ENCODE measurements at regions not wholly inside any gene's neighbourhood (a gene's known extent, or its start where the extent isn't known, plus 50 kb on each side); places are given as distances from the start of the nearest gene placed in this dataset.

GRCh38 chr6:23034926-23035325 is 465.6 kb downstream of the HDGFL1 start:
- no peaks in the 10 kb centered on the region for H3K4me1 ChIP-seq
- intact Hi-C loops (cut with DNase I; ENCODE audit: low total_unique reads) = no loop called here

GRCh38 chr6:23036406-23036983 is 467.1 kb downstream of the HDGFL1 start:
- H3K4me3 ChIP-seq = no peak overlapping the region
- intact Hi-C loops (cut with DNase I; ENCODE audit: low total_unique reads) = no loop called here
- H3K27ac ChIP-seq = no peak overlapping the region
- H3K36me3 ChIP-seq = no peaks in the 10 kb centered on the region
- WGBS, 5 donors = 61 to 75% (median 71%) methylated on average over 4 of the region's 4 CpGs
- H3K4me1 ChIP-seq = no peaks in the 10 kb centered on the region
- H3K9me3 ChIP-seq = no peaks in the 10 kb centered on the region
- DNase-seq = peak in 1 of 2 donors; percentile 9
- TF ChIP-seq EP300 (IDR thresholded peaks at IDR 0.05) = no peak
- no peak for TF ChIP-seq POLR2A (IDR thresholded peaks at IDR 0.05)
- no peak for TF ChIP-seq CTCF (IDR thresholded peaks at IDR 0.05)
- no peak for TF ChIP-seq POLR2AphosphoS5 (IDR thresholded peaks at IDR 0.05)
- H3K27me3 ChIP-seq = no peaks in the 10 kb centered on the region

More at GRCh38 chr6:23034926-23035325, 465.6 kb downstream of the HDGFL1 start:
- Histone ChIP-seq H3K4me3 (no peak overlapping the region), H3K27me3 (no peaks in the 10 kb centered on the region), H3K9me3 (no peaks in the 10 kb centered on the region), H3K27ac (no peak overlapping the region), H3K36me3 (no peaks in the 10 kb centered on the region)
- no peak for TF ChIP-seq EP300 (IDR thresholded peaks at IDR 0.05)
- no peak for TF ChIP-seq POLR2AphosphoS5 (IDR thresholded peaks at IDR 0.05)
- TF ChIP-seq POLR2A (IDR thresholded peaks at IDR 0.05) = no peak
- no peak for TF ChIP-seq CTCF (IDR thresholded peaks at IDR 0.05)
- no peak for DNase-seq
- WGBS, 5 donors = 81 to 93% (median 87%) methylated on average over 2 of the region's 2 CpGs

- Histone ChIP-seq H3K27ac (no peak overlapping the region), H3K27me3 (no peaks in the 10 kb centered on the region), H3K36me3 (no peaks in the 10 kb centered on the region), H3K4me1 (no peaks in the 10 kb centered on the region), H3K9me3 (no peaks in the 10 kb centered on the region), H3K4me3 (no peak overlapping the region)
- DNase-seq = no peak
- no peak for TF ChIP-seq EP300 (IDR thresholded peaks at IDR 0.05)
- TF ChIP-seq POLR2A (IDR thresholded peaks at IDR 0.05) = no peak
- no peak for TF ChIP-seq POLR2AphosphoS5 (IDR thresholded peaks at IDR 0.05)
- TF ChIP-seq CTCF (IDR thresholded peaks at IDR 0.05) = no peak
- intact Hi-C loops (cut with DNase I; ENCODE audit: low total_unique reads) = no loop called here
- 63 to 85% (median 70%) methylated on average over 1 of the region's 1 CpG for WGBS, 5 donors
These were observed 471.5 kb downstream of the HDGFL1 start for GRCh38 chr6:23040899-23041298.

GRCh38 chr6:23045280-23045679 is 475.9 kb downstream of the HDGFL1 start:
- H3K27ac ChIP-seq = no peak overlapping the region
- H3K4me3 ChIP-seq = no peak overlapping the region
- TF ChIP-seq POLR2AphosphoS5 (IDR thresholded peaks at IDR 0.05) = no peak
- no peak for TF ChIP-seq CTCF (IDR thresholded peaks at IDR 0.05)
- TF ChIP-seq EP300 (IDR thresholded peaks at IDR 0.05) = no peak
- TF ChIP-seq POLR2A (IDR thresholded peaks at IDR 0.05) = no peak
- intact Hi-C loops (cut with DNase I; ENCODE audit: low total_unique reads) = no loop called here
- DNase-seq = no peak
- no peaks in the 10 kb centered on the region for H3K4me1 ChIP-seq
- no peaks in the 10 kb centered on the region for H3K9me3 ChIP-seq
- no peaks in the 10 kb centered on the region for H3K36me3 ChIP-seq
- no peaks in the 10 kb centered on the region for H3K27me3 ChIP-seq

Data from stomach (tissue), 8 donors.